ENCODE measurements at regions not wholly inside any gene's neighbourhood (a gene's known extent, or its start where the extent isn't known, plus 50 kb on each side); places are given as distances from the start of the nearest gene placed in this dataset.

GRCh38 chr21:38735626-38736206 lies 70.0 kb upstream of the ETS2 start:
- TF ChIP-seq CTCF (IDR thresholded peaks at IDR 0.05), result no peak
- TF ChIP-seq EZH2 (IDR thresholded peaks at IDR 0.05), result no peak
- TF ChIP-seq EZH2phosphoT487 (IDR thresholded peaks at IDR 0.05), result no peak
